ENCODE measurements at regions not wholly inside any gene's neighbourhood (a gene's known extent, or its start where the extent isn't known, plus 50 kb on each side); places are given as distances from the start of the nearest gene placed in this dataset.

- Histone ChIP-seq H3K36me3 (ENCODE audit: control insufficient read depth, insufficient read depth, low read length) (no peaks in the 10 kb centered on the region), H3K27me3 (replicated peaks; ENCODE audit: control insufficient read depth, insufficient read depth, low read length) (no peaks in the 10 kb centered on the region), H3K4me3 (replicated peaks; ENCODE audit: low read depth, low read length) (no peak overlapping the region)
- no peak for TF ChIP-seq CTCF (IDR thresholded peaks at IDR 0.05; ENCODE audit: insufficient read depth, low read length, poor library complexity, severe bottlenecking)
- no peak for DNase-seq (ENCODE audit: extremely low read depth, insufficient read length)
These were observed 197.8 kb downstream of the ANXA1 start for GRCh38 chr9:73349476-73349875.

GRCh38 chr9:73357607-73358006 lies 205.9 kb downstream of the ANXA1 start:
- Histone ChIP-seq H3K36me3 (ENCODE audit: control insufficient read depth, insufficient read depth, low read length) (no peaks in the 10 kb centered on the region), H3K27me3 (replicated peaks; ENCODE audit: control insufficient read depth, insufficient read depth, low read length) (no peaks in the 10 kb centered on the region), H3K4me3 (replicated peaks; ENCODE audit: low read depth, low read length) (no peak overlapping the region)
- no peak for TF ChIP-seq CTCF (IDR thresholded peaks at IDR 0.05; ENCODE audit: insufficient read depth, low read length, poor library complexity, severe bottlenecking)
- DNase-seq (ENCODE audit: extremely low read depth, insufficient read length) = no peak

GRCh38 chr9:73370053-73370452 lies 218.4 kb downstream of the ANXA1 start:
- no peaks in the 10 kb centered on the region for H3K27me3 ChIP-seq (replicated peaks; ENCODE audit: control insufficient read depth, insufficient read depth, low read length)
- no peaks in the 10 kb centered on the region for H3K36me3 ChIP-seq (ENCODE audit: control insufficient read depth, insufficient read depth, low read length)
- DNase-seq (ENCODE audit: extremely low read depth, insufficient read length) = no peak
- no peak overlapping the region for H3K4me3 ChIP-seq (replicated peaks; ENCODE audit: low read depth, low read length)
- no peak for TF ChIP-seq CTCF (IDR thresholded peaks at IDR 0.05; ENCODE audit: insufficient read depth, low read length, poor library complexity, severe bottlenecking)

GRCh38 chr9:73371801-73372200 lies 220.1 kb downstream of the ANXA1 start:
- no peaks in the 10 kb centered on the region for H3K36me3 ChIP-seq (ENCODE audit: control insufficient read depth, insufficient read depth, low read length)
- H3K4me3 ChIP-seq (replicated peaks; ENCODE audit: low read depth, low read length) = no peak overlapping the region
- DNase-seq (ENCODE audit: extremely low read depth, insufficient read length) = no peak
- H3K27me3 ChIP-seq (replicated peaks; ENCODE audit: control insufficient read depth, insufficient read depth, low read length) = no peaks in the 10 kb centered on the region
- no peak for TF ChIP-seq CTCF (IDR thresholded peaks at IDR 0.05; ENCODE audit: insufficient read depth, low read length, poor library complexity, severe bottlenecking)

GRCh38 chr9:73380411-73380810 lies 228.7 kb downstream of the ANXA1 start:
- Histone ChIP-seq H3K27me3 (replicated peaks; ENCODE audit: control insufficient read depth, insufficient read depth, low read length) (no peaks in the 10 kb centered on the region), H3K36me3 (ENCODE audit: control insufficient read depth, insufficient read depth, low read length) (no peaks in the 10 kb centered on the region), H3K4me3 (replicated peaks; ENCODE audit: low read depth, low read length) (no peak overlapping the region)
- no peak for TF ChIP-seq CTCF (IDR thresholded peaks at IDR 0.05; ENCODE audit: insufficient read depth, low read length, poor library complexity, severe bottlenecking)
- no peak for DNase-seq (ENCODE audit: extremely low read depth, insufficient read length)

All from GM06990 (cell line).